Right ventricle myocardium inferior (tissue), 1 donor: ENCODE measurements at regions not wholly inside any gene's neighbourhood (a gene's known extent, or its start where the extent isn't known, plus 50 kb on each side); places are given as distances from the start of the nearest gene placed in this dataset.
"Not testable (repeated sequence)": the region's sequence is repeated elsewhere in the genome, so short reads cannot be mapped to it uniquely, and the experiment has no call there.

ENCODE experiments used
- ATAC-seq: fragments of 200-7000 bp; cut with Tn5 transposase; one replicate; pipeline ENCODE4 v1.9.1; 2020; ENCODE audit warnings: mild to moderate bottlenecking, moderate library complexity
- DNase-seq: peaks from one replicate; pipeline ENCODE4 v3.0.0; 2021; ENCODE audit errors: missing footprints
- intact Hi-C: fragments of 100-400 bp; cut with DNase I; formaldehyde crosslinking; loops from one replicate; pipeline ENCODE4 v1.11.0; 2022
- donor health status: DM: no; HTN: yes; CAD: no; lungs with severe emphysema.

DNA sequence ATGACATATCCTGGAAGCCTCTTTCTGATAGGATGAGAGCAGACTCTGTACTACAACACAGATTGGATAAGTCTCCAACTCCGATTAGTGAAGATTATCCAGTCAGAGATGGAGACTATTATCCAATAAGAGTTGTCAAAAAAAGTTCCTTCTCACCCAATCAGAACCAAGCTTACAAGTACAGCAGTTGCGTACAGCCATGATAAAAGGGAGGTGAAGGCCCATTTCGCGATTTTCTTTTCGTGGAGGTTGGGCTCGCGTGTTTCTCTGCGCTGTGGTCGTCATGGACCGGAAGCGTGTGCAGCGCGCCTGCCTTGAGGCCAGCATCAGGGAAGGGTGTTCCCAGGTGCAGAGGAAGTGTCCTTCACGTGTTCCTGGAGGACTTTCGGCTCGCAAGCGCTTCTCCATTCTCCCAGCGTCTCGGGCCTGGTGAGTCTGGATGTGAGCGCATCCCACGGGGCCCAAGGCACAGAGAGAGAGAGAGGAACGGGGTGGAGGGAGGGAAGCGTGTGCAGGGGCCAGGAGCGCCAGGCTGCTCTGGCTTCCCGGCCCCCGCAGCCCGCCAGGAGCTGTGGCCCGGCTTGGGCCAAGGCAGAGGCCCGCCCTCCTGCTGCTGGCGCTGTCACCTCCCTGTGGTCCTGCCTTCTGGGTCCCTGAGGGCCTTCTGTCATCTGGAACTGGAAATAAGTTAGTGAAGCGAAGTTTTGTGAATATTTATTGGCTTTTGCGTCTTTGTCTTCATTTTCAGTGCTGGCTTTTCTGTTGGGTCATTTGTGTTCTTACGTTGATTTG, 53.9 kb downstream of the CDRT15L2 start:
- ATAC-seq, intact Hi-C loops, DNase-seq: not testable (repeated sequence)

DNA sequence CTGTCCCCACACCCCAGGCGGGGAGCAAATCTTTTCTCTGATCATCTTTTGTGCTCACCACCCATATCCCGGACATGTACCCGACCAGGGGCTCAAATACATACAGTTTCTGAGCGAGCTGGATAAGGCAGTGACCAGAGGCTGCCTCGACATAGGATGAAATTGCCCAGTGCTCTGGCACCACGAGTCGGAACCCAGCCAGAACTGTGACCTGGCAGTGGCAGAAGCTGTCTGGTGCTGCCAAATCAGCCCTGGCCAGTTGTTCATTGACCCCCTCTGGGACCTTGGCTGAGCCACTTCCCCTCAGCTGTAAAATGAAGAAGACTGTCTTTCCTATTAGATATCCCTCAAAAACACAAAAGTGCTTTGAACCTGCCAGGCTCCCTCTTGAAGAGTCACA, 60.6 kb downstream of the CDRT15L2 start:
- ATAC-seq, intact Hi-C loops, DNase-seq: not testable (repeated sequence)

DNA sequence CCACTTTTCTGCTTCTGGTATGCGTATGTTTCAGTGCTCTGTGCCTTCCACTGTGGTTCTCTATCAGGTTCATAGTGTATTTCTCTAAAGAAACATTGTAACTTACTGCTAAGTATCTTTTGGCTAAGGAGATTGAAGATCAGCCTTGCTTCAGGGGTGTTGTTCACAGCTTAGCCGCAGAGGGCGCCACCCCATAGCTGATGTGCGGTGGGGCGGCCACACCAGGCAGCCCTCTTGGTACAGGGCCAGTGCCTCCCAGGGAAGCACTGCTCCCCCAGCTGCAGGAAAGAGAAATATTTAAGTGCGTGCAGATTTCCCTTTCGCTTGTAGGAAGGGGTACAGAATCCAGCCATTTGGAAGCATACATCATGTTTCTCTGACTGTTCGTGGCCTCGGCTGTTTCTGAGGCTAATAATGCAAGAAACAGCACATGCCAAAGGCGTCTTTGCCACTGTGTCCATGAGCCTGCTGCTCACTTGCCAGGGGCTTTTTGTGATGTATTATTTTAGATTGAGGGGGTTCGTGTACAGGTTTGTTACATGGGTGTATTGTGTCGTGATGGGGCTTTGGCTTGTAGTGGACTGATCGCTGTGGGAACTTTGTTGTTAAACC, 67.2 kb downstream of the CDRT15L2 start:
- intact Hi-C loops, DNase-seq: not testable (repeated sequence)
- ATAC-seq, result peak; percentile 65

DNA sequence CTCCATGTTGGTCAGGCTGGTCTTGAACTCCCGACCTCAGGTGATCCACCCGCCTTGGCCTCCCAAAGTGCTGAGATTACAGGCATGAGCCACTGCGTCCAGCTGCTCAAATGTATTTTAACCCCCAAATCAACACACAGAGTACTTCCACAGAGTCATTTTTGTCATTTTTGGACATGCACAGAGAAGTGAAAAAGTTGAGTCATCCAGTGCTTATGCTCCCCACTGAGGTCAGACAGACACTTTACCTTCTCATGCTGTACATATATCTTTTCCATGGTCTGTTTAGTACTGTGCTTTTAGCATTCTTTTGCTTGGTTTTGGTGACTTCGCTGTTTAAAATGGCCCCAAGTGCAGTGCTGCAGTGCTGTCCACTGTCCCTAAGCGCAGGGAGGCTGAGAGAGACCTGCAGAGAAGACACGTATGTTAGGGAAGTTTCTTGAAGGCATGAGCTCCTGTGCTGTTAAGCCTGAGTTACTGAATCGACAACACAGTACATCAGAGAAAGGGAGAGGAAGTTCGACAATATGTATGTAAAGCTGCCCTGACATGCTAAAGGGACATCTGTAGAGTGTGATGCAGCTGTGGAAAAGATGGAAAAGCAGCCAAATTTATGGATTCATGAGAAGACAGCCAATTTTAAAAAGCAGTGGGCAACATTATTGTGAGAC, 69.7 kb downstream of the CDRT15L2 start:
- ATAC-seq, intact Hi-C loops, DNase-seq: not testable (repeated sequence)

DNA sequence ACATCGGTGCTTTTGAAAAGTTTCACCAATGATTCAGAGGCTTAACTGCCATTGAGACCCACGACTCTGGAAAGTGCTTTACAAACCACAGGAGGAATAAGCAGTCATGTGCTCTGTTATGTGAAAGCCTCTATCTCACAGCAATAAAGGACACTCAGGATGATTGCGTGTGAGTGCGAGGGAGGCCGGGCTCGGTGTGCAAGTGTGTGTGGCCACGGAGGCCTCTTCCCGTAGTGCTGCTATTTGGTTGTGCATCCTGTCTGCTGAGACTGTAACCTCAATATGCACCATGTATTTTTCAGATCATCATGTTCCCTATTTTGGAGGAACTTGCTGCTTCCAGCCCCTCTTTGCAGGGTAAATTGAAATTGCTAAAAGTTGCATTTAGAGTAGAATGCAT, 71.5 kb downstream of the CDRT15L2 start:
- intact Hi-C loops, DNase-seq, ATAC-seq: not testable (repeated sequence)

DNA sequence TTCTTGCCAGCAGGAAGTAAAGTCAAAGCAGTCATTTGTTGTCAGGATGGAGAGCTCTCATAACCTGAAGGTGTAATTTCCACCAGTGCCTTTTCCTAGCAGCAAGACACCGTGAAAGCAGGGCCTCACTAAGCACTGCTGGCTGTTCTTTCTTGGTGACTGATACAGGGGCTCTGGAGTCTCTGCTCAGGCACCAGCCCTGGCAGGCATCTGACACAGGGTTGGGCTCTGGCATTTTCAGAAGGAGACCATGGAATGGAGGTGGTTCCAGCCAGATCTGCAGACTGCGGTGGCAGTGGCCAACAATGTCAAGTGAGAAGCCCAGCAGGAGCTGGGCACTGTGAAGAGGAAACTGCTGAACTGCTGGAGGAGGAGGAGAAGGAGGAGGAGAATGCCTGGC, 72.2 kb downstream of the CDRT15L2 start:
- intact Hi-C loops, result not testable (repeated sequence)

DNA sequence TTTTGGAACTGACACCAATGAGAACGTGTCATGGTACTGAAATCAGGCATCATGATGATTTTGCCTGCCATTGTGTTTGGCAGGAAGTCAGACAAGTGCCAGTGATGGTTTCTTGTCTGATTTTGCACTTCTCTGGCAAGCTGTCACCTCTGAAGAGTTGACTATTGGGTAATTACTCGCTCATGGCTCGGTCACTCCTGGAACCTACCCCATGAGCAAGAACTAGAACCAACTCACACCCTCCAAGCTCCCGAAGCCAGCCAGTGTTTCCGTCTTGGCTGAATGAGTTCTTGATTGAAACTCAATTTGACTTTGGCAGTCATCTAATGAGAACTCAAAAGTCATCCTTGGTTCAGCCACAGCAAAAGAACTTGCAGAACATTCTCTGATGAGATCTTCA, 73.9 kb downstream of the CDRT15L2 start:
- ATAC-seq, intact Hi-C loops, DNase-seq: not testable (repeated sequence)

More for the DNA sequence above, 72.2 kb downstream of the CDRT15L2 start:
- not testable (repeated sequence) for DNase-seq, ATAC-seq

DNA sequence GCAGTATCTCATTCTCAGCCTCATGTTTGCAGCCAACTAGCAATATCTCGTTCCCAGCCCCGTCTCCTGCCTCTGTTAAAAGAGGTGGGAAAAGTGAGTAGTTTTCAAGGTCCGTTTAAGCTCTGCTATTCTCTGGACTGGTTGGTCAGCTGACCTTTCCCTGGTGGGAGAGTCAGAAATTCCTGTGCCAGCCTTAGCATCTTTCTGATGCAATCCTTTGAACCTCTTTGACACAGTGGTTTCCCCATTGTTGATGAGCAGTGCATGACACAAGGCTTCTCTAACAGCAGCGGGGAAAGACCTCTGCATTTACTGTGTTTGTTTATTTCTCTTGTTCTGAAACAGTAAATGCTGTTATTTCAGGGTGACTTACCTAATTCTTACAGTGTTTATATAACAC, 74.6 kb downstream of the CDRT15L2 start:
- DNase-seq, intact Hi-C loops, ATAC-seq: not testable (repeated sequence)

DNA sequence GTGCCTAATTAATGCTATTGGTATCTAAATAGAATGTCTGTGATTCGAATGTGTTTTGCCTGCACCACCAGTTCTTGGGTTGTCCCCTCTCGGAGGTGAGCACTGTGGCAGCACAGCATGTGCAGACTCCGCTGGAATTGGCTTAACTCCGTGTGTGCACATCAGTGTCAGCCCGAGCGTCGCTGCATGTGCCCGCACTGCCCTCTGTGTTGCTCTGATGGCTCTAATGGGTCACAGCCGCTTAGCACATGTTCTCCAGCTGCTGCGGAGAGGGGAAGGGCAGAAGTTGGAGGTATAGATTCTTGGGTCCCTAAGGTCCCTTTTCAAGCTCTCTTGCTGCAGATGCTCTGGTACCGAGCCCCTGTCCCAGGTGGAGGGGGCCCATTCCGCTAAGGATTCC, 75.1 kb downstream of the CDRT15L2 start:
- intact Hi-C loops, ATAC-seq, DNase-seq: not testable (repeated sequence)

DNA sequence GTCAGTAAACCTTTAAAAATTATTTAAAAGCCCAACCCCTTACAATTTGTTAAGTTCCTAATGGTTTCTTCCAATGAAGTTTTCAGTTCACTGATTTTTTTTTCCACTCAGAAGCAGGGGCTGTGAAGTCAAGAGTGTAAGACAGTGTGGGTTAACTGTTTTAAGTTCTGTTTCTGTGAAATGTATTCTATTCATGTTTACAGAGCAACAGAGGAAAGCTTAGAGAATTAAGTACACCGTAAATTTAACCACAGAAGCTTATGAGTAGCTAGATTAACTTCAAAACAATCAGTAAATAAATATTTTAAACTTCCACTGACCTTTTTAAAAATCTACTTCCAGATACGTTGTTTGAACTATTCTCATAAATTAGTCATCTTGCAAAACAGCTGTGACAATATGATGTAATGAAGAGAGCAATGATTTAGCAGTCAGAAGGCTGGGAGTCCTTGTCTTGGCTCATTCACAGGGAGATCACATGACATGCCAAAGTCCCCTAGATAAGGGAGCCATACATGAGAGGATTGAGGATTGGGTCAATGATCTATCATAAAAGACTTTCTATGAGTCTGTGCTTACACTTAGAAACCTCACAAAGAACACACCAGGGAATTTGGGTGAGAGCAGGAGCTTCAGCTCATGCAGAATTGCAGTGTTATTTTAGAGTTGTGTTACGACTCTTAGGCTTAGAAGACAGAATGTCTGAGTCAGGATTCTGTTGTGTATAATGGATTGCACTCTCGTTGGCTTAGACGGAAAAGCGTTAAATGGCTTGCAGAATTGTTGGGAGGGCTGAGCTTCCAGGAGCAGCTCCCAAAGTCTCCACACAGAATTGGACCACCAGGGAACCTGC, 85.8 kb downstream of the CDRT15L2 start:
- intact Hi-C loops, DNase-seq: not testable (repeated sequence)
- peak; percentile 78 for ATAC-seq

DNA sequence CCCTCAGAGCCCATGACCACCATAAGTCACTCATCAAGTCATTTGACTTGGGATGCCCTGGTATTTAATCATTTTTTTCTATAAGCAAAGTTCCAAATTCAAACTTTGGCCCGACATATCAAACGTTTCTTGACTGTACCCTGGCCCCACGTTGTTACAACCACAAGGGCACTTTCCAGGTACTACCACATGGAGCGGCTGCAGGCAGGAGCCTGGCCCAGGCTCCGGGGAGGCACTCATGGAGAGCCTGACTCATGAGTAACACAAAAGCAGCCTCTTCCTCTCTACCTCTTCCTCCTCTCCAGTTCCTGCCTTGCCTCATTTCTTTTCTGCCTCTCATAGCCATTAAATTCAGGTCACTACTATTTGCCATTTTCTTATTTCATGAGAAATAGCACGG, 87.2 kb downstream of the CDRT15L2 start:
- DNase-seq, intact Hi-C loops, ATAC-seq: not testable (repeated sequence)

DNA sequence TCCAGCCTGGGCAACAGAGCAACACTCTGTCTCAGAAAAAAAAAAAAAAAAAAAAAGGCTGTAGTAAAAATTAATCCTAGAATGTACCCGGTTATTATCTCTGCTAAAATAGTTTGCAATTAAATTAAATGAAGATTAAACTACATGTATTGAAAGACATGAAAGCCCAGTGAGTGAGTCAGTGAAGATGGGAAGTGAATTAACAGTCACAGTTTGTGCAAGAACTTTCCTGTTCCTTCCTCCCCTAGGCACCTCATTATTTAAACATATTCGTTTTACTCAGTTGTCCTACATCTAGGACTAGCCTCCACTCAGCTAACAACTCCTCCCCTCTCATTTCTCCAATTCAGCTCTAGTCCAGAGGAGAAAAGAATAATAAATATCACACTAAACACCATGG, 88.2 kb downstream of the CDRT15L2 start:
- DNase-seq, intact Hi-C loops, ATAC-seq: not testable (repeated sequence)

DNA sequence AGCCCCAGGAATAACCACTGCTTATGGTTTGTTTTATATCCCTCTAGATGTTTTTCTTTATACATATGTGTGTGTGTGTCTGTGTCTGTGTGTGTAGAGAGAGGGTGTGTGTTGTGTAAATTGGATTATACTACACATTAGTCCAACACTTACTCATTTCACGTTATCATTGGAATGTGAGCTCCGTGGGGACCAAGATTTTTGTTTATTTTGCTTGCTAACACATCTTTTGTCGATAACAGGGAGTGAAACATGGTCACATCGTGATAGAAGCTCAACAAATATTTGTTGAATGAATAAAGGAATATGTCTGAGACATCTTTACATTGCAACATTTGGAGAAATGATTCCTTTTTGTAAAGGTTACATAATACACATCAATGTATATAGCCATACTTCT, 88.8 kb downstream of the CDRT15L2 start:
- ATAC-seq, DNase-seq: not testable (repeated sequence)

DNA sequence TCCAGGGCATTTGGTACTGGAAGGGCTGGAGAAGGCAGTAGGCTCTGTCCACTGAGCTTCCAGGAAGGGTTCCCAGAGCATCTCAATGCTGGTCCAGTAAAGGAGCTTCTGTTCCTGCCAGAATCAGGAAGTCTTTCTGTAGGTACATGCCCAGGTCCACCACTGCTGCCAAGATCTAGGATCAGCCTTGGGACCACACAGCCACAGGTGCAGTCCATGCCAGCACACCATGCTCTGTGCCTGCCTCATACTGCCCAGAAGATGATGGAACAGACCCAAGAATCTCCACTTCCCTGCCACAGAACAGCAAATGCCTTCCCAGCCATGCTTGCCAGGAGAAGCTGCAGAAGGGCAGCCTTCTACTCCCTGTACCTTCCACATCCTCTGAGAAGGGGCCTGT, 89.3 kb downstream of the CDRT15L2 start:
- DNase-seq, ATAC-seq, intact Hi-C loops: not testable (repeated sequence)

More for the DNA sequence above, 88.8 kb downstream of the CDRT15L2 start:
- intact Hi-C loops, result not testable (repeated sequence)

DNA sequence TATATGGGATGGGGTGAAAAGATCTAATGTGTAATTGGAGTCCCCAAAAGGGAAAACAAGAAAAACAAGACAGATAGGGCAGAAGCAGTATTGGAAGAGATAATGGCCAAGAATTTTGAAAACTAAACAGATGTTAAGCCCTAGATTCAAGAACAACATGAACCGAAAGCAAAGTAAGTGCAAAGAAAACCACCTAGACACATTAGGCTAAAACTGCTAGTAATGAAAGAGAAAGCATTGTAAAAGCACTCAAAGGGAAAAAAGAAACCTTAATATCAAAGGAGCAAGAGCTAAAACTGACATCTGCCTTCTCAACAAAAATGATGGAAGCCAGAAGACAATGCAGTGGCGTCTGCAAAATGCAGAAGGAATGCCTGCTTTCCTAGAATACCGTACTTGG, 91.0 kb downstream of the CDRT15L2 start:
- ATAC-seq, intact Hi-C loops, DNase-seq: not testable (repeated sequence)

DNA sequence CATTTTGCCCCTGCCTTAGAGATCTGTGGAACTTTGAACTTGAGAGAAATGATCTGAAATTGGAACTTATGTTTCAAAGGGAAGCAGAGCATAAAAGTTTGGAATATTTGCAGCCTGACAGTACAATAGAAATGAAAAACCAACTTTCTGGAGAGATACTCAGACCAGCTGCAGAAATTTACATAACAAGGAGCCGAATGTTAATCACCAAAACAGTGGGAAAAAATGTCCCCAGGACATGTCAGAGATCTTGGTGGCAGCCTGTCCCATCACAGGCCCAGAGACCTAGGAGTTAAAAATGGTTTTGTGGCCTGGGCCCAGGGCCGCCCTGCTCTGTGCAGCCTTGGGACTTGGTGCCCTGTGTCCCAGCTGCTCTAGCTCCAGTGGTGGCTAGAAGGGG, 94.8 kb downstream of the CDRT15L2 start:
- DNase-seq, ATAC-seq, intact Hi-C loops: not testable (repeated sequence)

DNA sequence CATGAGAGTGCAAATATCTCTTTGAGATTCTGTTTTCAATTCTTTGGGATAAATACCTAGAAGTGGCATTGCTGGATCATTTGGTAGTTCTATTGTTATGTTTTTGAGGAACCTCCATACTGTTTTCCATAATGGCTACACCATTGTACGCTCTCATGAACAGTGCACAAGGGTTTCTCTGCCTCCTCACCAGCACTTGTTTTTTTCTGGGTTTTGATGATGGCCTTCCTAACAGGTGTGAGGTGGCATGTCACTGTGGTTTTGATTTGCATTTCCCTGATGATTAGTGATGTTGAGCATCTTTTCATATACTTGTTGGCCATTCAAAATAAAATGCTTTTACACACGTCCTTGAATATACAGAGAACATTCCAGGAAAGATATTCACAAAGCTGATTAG, 96.2 kb downstream of the CDRT15L2 start:
- intact Hi-C loops, ATAC-seq, DNase-seq: not testable (repeated sequence)

DNA sequence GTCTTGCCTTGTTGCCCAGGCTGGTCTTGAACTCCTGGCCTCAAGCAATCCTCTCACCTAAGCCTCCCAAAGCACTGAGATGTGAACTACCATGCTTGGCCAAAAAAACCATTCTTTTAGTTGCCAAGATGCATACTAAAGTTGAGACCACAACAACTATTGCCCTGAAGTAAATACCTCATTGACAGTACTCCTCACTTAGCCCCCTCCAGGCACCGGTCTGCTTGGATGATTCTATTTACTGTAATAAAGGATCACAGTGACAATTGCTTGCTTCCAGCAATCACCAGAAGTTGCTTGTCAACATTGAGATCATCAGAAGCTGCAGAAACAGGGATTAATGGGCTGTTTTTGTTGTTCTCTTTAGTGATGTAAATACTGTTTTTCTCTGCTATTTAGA, 97.1 kb downstream of the CDRT15L2 start:
- intact Hi-C loops, ATAC-seq, DNase-seq: not testable (repeated sequence)
